Left kidney (tissue), 1 donor: ENCODE measurements at regions not wholly inside any gene's neighbourhood (a gene's known extent, or its start where the extent isn't known, plus 50 kb on each side); places are given as distances from the start of the nearest gene placed in this dataset.

Experiments used
- DNase-seq: peaks from one replicate; pipeline ENCODE4 v3.0.0-alpha.2; 2013

- no peak for DNase-seq
Measured at GRCh38 chr1:224505454-224506093, 71.0 kb upstream of the WDR26 start.

GRCh38 chr1:224506141-224506814, 71.7 kb upstream of the WDR26 start:
- DNase-seq, result no peak

- DNase-seq, result no peak
Measured at GRCh38 chr1:224507771-224508523, 73.3 kb upstream of the WDR26 start.

GRCh38 chr1:224509907-224510306, 75.3 kb upstream of the WDR26 start:
- DNase-seq, result no peak

GRCh38 chr1:224510880-224511645, 76.5 kb upstream of the WDR26 start:
- DNase-seq, result no peak

GRCh38 chr1:224512600-224513151, 78.1 kb upstream of the WDR26 start:
- no peak for DNase-seq

- DNase-seq, result no peak
Measured at GRCh38 chr1:224513383-224513782, 78.8 kb upstream of the WDR26 start.

- DNase-seq, result peak; percentile 83
Measured at GRCh38 chr1:224513787-224514209, 79.2 kb upstream of the WDR26 start.

- DNase-seq, result no peak
Measured at GRCh38 chr1:224517171-224517570, 82.6 kb upstream of the WDR26 start.

GRCh38 chr1:224518528-224518927, 83.9 kb upstream of the WDR26 start:
- DNase-seq, result no peak

- no peak for DNase-seq
Measured at GRCh38 chr1:224519874-224520273, 85.3 kb upstream of the WDR26 start.

GRCh38 chr1:224520808-224521207, 86.2 kb upstream of the WDR26 start:
- DNase-seq, result no peak

GRCh38 chr1:224521904-224522734, 87.5 kb upstream of the WDR26 start:
- DNase-seq, result no peak

- DNase-seq, result no peak
Measured at GRCh38 chr1:224523676-224524075, 89.1 kb upstream of the WDR26 start.

GRCh38 chr1:224524679-224525078, 90.1 kb upstream of the WDR26 start:
- DNase-seq, result no peak

- no peak for DNase-seq
Measured at GRCh38 chr1:224525411-224526040, 90.6 kb upstream of the CNIH3 start.

- DNase-seq, result no peak
Measured at GRCh38 chr1:224526771-224527170, 89.3 kb upstream of the CNIH3 start.

GRCh38 chr1:224528900-224529299, 87.2 kb upstream of the CNIH3 start:
- DNase-seq, result peak; percentile 15

GRCh38 chr1:224529844-224530243, 86.3 kb upstream of the CNIH3 start:
- no peak for DNase-seq

- no peak for DNase-seq
Measured at GRCh38 chr1:224533517-224533916, 82.6 kb upstream of the CNIH3 start.

- DNase-seq, result no peak
Measured at GRCh38 chr1:224534731-224535130, 81.4 kb upstream of the CNIH3 start.
